Glutamatergic neuron (in vitro differentiated cells): ENCODE measurements at regions not wholly inside any gene's neighbourhood (a gene's known extent, or its start where the extent isn't known, plus 50 kb on each side); places are given as distances from the start of the nearest gene placed in this dataset.

Experiments used
- DNase-seq: peaks from one replicate; pipeline ENCODE4 v3.0.0; 2022
- H3K27ac Mint-ChIP-seq: one replicate; pipeline ENCODE4 v1.8.0; 2020; ENCODE audit warnings: mild to moderate bottlenecking, mixed read lengths, inconsistent platforms; ENCODE audit not compliant: unreplicated experiment
- H3K27me3 Mint-ChIP-seq: one replicate; pipeline ENCODE4 v1.8.0; 2020; ENCODE audit warnings: mild to moderate bottlenecking, moderate library complexity, mixed read lengths, inconsistent platforms; ENCODE audit not compliant: unreplicated experiment
- H3K36me3 Mint-ChIP-seq: one replicate; pipeline ENCODE4 v1.8.0; 2020; ENCODE audit warnings: mild to moderate bottlenecking, mixed read lengths, inconsistent platforms; ENCODE audit not compliant: unreplicated experiment
- H3K4me1 Mint-ChIP-seq: one replicate; pipeline ENCODE4 v1.8.0; 2020; ENCODE audit warnings: mild to moderate bottlenecking, low read depth, mixed read lengths, inconsistent platforms; ENCODE audit not compliant: unreplicated experiment
- H3K4me3 Mint-ChIP-seq: one replicate; pipeline ENCODE4 v1.8.0; 2020; ENCODE audit warnings: mild to moderate bottlenecking, mixed read lengths, inconsistent platforms; ENCODE audit not compliant: unreplicated experiment
- H3K9me3 Mint-ChIP-seq: one replicate; pipeline ENCODE4 v1.8.0; 2020; ENCODE audit warnings: mild to moderate bottlenecking, moderate library complexity, mixed read lengths, inconsistent platforms; ENCODE audit not compliant: unreplicated experiment
- CTCF ChIP-seq: fragments of 200-600 bp; sonication (generic); IDR thresholded peaks from one replicate; pipeline ENCODE4 v1.5.0; 2021; ENCODE audit not compliant: partially characterized antibody, unreplicated experiment

- Mint-ChIP-seq H3K36me3 (no peaks in the 10 kb centered on the region), H3K9me3 (no peaks in the 10 kb centered on the region), H3K4me3 (no peak overlapping the region), H3K27ac (no peak overlapping the region), H3K27me3 (no peaks in the 10 kb centered on the region), H3K4me1 (no peaks in the 10 kb centered on the region)
- TF ChIP-seq CTCF: no peak
- DNase-seq: no peak
Observed at GRCh38 chr9:119036969-119037368, 332.3 kb downstream of the BRINP1 start.

- TF ChIP-seq CTCF: no peak
- no peaks in the 10 kb centered on the region for H3K9me3 Mint-ChIP-seq
Observed at GRCh38 chr9:119043996-119044395, 325.2 kb downstream of the BRINP1 start.

GRCh38 chr9:119044806-119045205, 324.4 kb downstream of the BRINP1 start:
- H3K4me1 Mint-ChIP-seq: no peaks in the 10 kb centered on the region
- H3K36me3 Mint-ChIP-seq: no peaks in the 10 kb centered on the region
- DNase-seq: no peak
- TF ChIP-seq CTCF: no peak
- H3K9me3 Mint-ChIP-seq: no peaks in the 10 kb centered on the region
- no peak overlapping the region for H3K27ac Mint-ChIP-seq
- no peak overlapping the region for H3K4me3 Mint-ChIP-seq
- H3K27me3 Mint-ChIP-seq: peaks cover 2% of the 10 kb centered on the region

More at GRCh38 chr9:119043996-119044395, 325.2 kb downstream of the BRINP1 start:
- Mint-ChIP-seq H3K27ac (no peak overlapping the region), H3K4me3 (no peak overlapping the region), H3K36me3 (no peaks in the 10 kb centered on the region), H3K27me3 (peaks cover 2% of the 10 kb centered on the region), H3K4me1 (no peaks in the 10 kb centered on the region)
- DNase-seq: no peak

- Mint-ChIP-seq H3K4me1 (no peaks in the 10 kb centered on the region), H3K27ac (no peak overlapping the region), H3K4me3 (no peak overlapping the region), H3K27me3 (peaks cover 2% of the 10 kb centered on the region), H3K9me3 (no peaks in the 10 kb centered on the region), H3K36me3 (no peaks in the 10 kb centered on the region)
- no peak for TF ChIP-seq CTCF
- DNase-seq: no peak
Observed at GRCh38 chr9:119047513-119048307, 321.5 kb downstream of the BRINP1 start.

- TF ChIP-seq CTCF: no peak
- peaks cover 2% of the 10 kb centered on the region for H3K27me3 Mint-ChIP-seq
- DNase-seq: no peak
- no peak overlapping the region for H3K27ac Mint-ChIP-seq
- no peaks in the 10 kb centered on the region for H3K4me1 Mint-ChIP-seq
- no peak overlapping the region for H3K4me3 Mint-ChIP-seq
- H3K9me3 Mint-ChIP-seq: no peaks in the 10 kb centered on the region
- no peaks in the 10 kb centered on the region for H3K36me3 Mint-ChIP-seq
Observed at GRCh38 chr9:119050281-119050680, 319.0 kb downstream of the BRINP1 start.
